Osteocyte (in vitro differentiated cells): ENCODE measurements at regions not wholly inside any gene's neighbourhood (a gene's known extent, or its start where the extent isn't known, plus 50 kb on each side); places are given as distances from the start of the nearest gene placed in this dataset.
A peak's percentile ranks its signal among the peaks of the same experiment; 100 is the strongest.
"Not testable (repeated sequence)": the region's sequence is repeated elsewhere in the genome, so short reads cannot be mapped to it uniquely, and the experiment has no call there.

Source experiments
- DNase-seq: peaks from one replicate; pipeline ENCODE4 v3.0.0; 2021; ENCODE audit warnings: mixed read lengths; ENCODE audit not compliant: unreplicated experiment; ENCODE audit errors: extremely low spot score
- H3K27ac Mint-ChIP-seq: one replicate; pipeline ENCODE4 v1.8.0; 2021; ENCODE audit warnings: mild to moderate bottlenecking, mixed read lengths; ENCODE audit not compliant: unreplicated experiment
- H3K27me3 Mint-ChIP-seq: one replicate; pipeline ENCODE4 v1.8.0; 2021; ENCODE audit warnings: mixed read lengths; ENCODE audit not compliant: unreplicated experiment
- H3K36me3 Mint-ChIP-seq: one replicate; pipeline ENCODE4 v1.8.0; 2021; ENCODE audit warnings: mixed read lengths; ENCODE audit not compliant: unreplicated experiment
- H3K4me1 Mint-ChIP-seq: one replicate; pipeline ENCODE4 v1.8.0; 2021; ENCODE audit warnings: mixed read lengths; ENCODE audit not compliant: unreplicated experiment
- H3K4me3 Mint-ChIP-seq: one replicate; pipeline ENCODE4 v1.8.0; 2021; ENCODE audit warnings: mild to moderate bottlenecking, moderate library complexity, mixed read lengths; ENCODE audit not compliant: unreplicated experiment
- H3K9me3 Mint-ChIP-seq: one replicate; pipeline ENCODE4 v1.8.0; 2021; ENCODE audit warnings: mixed read lengths; ENCODE audit not compliant: unreplicated experiment
- TF ChIP-seq, protein P1 (sequence below): fragments of 200-600 bp; sonication (generic); IDR thresholded peaks from 2 replicates; pipeline ENCODE4 v1.5.0; 2021; ENCODE audit warnings: antibody characterized with exemption, mild to moderate bottlenecking, moderate library complexity

DNA sequence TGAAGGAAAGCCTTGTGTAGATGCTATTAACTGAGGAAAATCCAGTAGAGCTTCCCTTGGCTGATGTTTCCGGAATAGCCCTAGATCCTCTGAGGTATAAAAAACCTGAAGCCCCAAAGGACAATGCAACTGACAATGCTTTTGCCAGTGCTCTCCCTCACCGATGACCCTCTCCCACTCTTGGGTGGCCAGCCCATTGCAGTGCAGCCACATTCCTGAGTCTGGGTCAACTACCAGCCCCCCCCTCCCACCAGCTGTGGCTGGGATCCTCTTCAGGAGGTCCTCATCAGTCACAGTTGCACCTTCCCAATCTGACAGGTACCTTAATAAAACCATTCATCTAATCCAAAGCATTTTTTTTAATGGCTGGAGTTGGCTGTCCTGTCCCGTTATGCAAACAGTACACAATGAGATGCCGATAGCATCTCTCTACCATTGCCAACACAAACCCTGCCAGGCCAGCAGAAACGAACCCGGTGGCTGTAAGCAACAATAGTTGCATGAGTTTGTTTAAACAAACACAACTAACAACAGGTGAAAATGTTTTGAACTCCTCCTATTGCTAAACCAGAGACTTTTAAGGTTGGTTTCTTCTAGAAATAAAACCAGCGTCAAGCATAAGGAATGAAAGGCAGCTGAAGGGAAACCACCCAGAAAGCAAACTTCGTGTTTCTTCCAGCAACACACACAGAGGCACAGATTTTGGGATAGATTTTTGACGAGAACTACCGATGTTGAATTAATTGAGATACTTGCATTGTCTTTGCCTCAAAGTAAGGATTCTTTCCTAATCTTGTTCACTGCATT, 128.3 kb upstream of the ARHGEF3 start:
- H3K27me3 Mint-ChIP-seq, result no peaks in the 10 kb centered on the region

DNA sequence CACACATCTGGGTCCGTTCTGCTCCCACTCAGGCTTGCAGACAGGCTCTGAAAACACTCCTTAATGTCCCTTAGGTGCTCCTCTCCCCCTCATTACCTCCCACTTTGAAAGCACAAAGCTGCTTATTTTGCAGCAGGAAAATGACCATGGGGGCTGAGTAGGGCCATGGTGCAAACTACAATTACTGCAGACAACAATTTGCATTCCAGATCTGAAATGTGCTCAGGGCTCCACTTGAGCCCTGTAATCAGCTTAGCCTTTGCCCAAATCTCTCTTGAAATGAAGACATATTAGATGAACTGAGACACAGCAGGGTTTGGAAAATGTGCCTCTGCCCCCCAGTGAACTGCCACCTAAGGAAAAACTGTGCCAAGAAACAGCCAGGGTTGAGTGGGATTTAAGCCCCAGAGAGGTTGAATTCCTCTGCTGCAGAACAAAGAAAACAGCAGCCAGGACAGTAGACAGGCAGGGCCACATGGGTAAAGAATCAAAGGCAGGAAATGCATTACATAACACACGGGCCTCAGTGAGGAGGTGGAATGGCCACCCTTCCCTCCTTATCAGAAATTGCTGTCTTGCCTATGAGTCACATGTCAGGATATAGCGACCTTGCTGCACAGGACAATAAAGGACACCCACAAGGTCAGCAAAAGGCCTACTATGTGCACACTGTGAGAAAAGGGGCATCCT, 126.8 kb upstream of the ARHGEF3 start:
- Mint-ChIP-seq H3K27me3 (no peaks in the 10 kb centered on the region), H3K27ac (no peak overlapping the region), H3K36me3 (no peaks in the 10 kb centered on the region), H3K4me1 (peaks cover 22% of the 10 kb centered on the region), H3K4me3 (no peak overlapping the region), H3K9me3 (no peaks in the 10 kb centered on the region)
- DNase-seq, result no peak
- TF ChIP-seq, protein P1, sequence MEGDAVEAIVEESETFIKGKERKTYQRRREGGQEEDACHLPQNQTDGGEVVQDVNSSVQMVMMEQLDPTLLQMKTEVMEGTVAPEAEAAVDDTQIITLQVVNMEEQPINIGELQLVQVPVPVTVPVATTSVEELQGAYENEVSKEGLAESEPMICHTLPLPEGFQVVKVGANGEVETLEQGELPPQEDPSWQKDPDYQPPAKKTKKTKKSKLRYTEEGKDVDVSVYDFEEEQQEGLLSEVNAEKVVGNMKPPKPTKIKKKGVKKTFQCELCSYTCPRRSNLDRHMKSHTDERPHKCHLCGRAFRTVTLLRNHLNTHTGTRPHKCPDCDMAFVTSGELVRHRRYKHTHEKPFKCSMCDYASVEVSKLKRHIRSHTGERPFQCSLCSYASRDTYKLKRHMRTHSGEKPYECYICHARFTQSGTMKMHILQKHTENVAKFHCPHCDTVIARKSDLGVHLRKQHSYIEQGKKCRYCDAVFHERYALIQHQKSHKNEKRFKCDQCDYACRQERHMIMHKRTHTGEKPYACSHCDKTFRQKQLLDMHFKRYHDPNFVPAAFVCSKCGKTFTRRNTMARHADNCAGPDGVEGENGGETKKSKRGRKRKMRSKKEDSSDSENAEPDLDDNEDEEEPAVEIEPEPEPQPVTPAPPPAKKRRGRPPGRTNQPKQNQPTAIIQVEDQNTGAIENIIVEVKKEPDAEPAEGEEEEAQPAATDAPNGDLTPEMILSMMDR, result no peak

More for the DNA sequence above, 128.3 kb upstream of the ARHGEF3 start:
- Mint-ChIP-seq H3K9me3 (peaks cover 5% of the 10 kb centered on the region), H3K4me3 (no peak overlapping the region), H3K4me1 (peaks cover 15% of the 10 kb centered on the region), H3K27ac (no peak overlapping the region), H3K36me3 (no peaks in the 10 kb centered on the region)
- TF ChIP-seq, protein P1, result no peak
- no peak for DNase-seq

GRCh38 chr3:56927855-56928254, 126.1 kb upstream of the ARHGEF3 start:
- DNase-seq, result no peak
- Mint-ChIP-seq H3K4me1 (peaks cover 25% of the 10 kb centered on the region), H3K4me3 (no peak overlapping the region), H3K36me3 (no peaks in the 10 kb centered on the region), H3K9me3 (no peaks in the 10 kb centered on the region), H3K27ac (no peak overlapping the region), H3K27me3 (no peaks in the 10 kb centered on the region)
- TF ChIP-seq, protein P1, result no peak

GRCh38 chr3:56926947-56927282, 125.2 kb upstream of the ARHGEF3 start:
- H3K27me3 Mint-ChIP-seq, result no peaks in the 10 kb centered on the region
- no peaks in the 10 kb centered on the region for H3K36me3 Mint-ChIP-seq
- no peak overlapping the region for H3K4me3 Mint-ChIP-seq
- TF ChIP-seq, protein P1, result no peak
- peaks cover 25% of the 10 kb centered on the region for H3K4me1 Mint-ChIP-seq
- no peak for DNase-seq
- H3K9me3 Mint-ChIP-seq, result no peaks in the 10 kb centered on the region
- H3K27ac Mint-ChIP-seq, result no peak overlapping the region

DNA sequence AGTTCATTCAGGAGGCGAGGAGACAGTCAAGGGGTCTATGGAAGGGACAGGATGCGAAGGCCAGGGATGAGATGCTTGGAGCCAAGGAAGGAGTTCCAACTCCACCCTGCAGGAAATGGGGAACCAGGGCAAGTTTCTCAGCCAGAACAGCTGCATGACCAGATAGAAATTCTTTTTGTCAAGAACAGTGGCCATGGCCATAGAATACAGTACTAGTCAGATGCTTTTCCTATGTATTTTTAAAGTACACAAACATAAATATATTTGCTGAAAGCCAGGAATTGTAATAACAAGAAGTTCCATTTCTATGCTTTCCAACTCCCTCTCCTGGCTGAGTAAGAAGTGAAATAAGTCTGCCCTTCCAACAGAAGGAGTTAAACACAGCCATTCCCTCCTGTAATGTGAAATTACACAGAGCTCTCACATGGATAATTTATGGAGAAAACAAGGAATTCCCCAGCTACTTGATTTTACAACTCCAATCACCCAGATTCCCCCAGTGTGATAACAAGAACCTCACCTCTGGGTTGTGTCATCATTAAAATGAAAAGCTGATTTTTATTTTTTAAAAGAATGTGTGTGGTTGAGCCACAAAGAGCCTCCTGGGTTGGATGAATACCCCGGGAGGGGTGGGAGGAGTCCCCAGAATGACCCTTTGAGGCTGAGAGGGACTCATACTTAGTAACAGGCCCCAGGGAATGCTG, 124.6 kb upstream of the ARHGEF3 start:
- H3K27ac Mint-ChIP-seq, result peak overlapping the region; percentile 47
- TF ChIP-seq, protein P1, result peak; percentile 25
- H3K4me1 Mint-ChIP-seq, result peaks cover 30% of the 10 kb centered on the region

DNA sequence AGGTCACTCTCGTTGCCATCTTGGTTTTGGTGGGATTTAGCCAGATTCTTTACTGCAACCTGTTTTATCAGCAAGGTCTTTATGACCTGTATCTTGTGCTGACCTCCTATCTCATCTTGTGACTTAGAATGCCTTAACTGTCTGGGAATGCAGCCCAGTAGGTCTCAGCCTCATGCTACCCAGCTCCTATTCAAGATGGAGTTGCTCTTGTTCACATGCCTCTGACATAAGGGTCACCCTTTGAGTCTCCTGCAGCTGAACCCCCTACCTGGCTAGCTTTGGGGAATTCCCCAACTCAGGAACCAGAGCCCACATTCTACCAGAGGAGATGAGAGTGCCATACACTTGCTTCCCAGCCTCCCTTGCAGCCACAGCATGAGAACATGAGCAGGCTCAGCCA, 123.0 kb upstream of the ARHGEF3 start:
- peaks cover 30% of the 10 kb centered on the region for H3K4me1 Mint-ChIP-seq
- not testable (repeated sequence) for H3K27me3 Mint-ChIP-seq, H3K27ac Mint-ChIP-seq, H3K36me3 Mint-ChIP-seq, H3K9me3 Mint-ChIP-seq, H3K4me3 Mint-ChIP-seq, DNase-seq

More for the DNA sequence above, 124.6 kb upstream of the ARHGEF3 start:
- Mint-ChIP-seq H3K36me3 (no peaks in the 10 kb centered on the region), H3K27me3 (no peaks in the 10 kb centered on the region), H3K9me3 (no peaks in the 10 kb centered on the region), H3K4me3 (no peak overlapping the region)
- no peak for DNase-seq
